Left cardiac atrium (tissue), 4 donors: ENCODE measurements at regions not wholly inside any gene's neighbourhood (a gene's known extent, or its start where the extent isn't known, plus 50 kb on each side); places are given as distances from the start of the nearest gene placed in this dataset.

ENCODE experiments used
- ATAC-seq, 2 donors: fragments of 200-7000 bp; cut with Tn5 transposase; one replicate each; pipeline ENCODE4 v1.9.1; 2020; ENCODE audit warnings: mild to moderate bottlenecking in 2 of 2, moderate library complexity in 2 of 2
- DNase-seq: peaks from one replicate; pipeline ENCODE4 v3.0.0-alpha.2; 2020
- intact Hi-C, 2 donors: fragments of 100-400 bp; cut with DNase I; formaldehyde crosslinking; loops; one replicate each; pipeline versions ENCODE4 v1.14.1 to v1.15.1; 2022 to 2023
- donor health status: DM: no; HTN: yes; CAD: no.
- donor health status: DM: no; HTN: yes; CAD: no; lungs with severe emphysema.
- donor health status: DM: yes; HTN: yes; CAD: no.
- donor health status: Dilated cardiomyopathy.

- ATAC-seq (no peak), DNase-seq (no peak)
- intact Hi-C loops: no loop called here
These were observed 510.4 kb downstream of the TLE4 start for GRCh38 chr9:80082213-80082612.

- no peak for DNase-seq
- ATAC-seq: no peak
- intact Hi-C loops: no loop called here
These were observed 507.1 kb downstream of the TLE4 start for GRCh38 chr9:80078826-80079225.

DNA sequence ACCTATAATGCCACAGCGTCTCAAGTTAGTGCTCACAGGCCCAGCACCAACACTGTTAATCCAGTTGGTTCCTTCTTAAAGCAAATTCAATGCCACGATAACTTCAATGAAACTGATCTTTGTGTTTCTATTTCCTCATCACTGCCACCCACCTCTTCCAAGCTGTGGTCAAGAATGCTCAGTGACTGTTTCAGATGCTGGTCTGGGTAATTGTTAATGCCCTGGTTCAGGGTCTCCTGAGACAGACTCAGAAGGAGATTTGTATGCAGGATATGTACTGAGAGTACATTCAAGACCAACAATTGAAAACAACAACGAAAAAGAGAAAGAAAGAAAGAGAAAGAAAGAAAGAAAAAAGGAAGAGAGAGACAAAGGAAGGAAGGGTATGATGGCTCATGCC is 505.3 kb downstream of the TLE4 start:
- intact Hi-C loops: no loop called here
- ATAC-seq (no peak), DNase-seq (no peak)

DNA sequence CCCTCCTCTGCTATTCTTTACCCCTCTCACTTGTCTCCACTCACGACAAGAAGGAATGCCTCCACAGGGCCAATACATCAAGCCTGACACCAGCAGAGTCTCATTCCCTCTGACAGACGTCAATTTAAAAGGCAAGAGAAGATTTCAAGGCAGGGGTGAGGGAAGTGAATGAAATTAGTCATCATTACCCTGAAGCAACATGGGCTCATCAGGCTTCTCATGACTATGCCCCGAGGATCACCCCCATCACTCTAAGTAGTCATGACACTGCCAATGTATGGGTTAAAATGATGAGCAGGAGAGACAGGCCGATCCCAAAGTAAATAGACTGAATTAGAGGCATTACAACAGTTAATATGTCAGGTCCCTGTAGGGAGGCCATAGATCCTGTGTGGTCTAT is 504.4 kb downstream of the TLE4 start:
- intact Hi-C loops: no loop called here
- DNase-seq (no peak), ATAC-seq (no peak)

- DNase-seq (peak; percentile 25), ATAC-seq (peak; percentile 50 to 81)
- intact Hi-C loops: no loop called here
These were observed 502.7 kb downstream of the TLE4 start for GRCh38 chr9:80074439-80074838.

GRCh38 chr9:80072451-80072850 is 500.7 kb downstream of the TLE4 start:
- intact Hi-C loops: no loop called here
- ATAC-seq (no peak), DNase-seq (no peak)

- ATAC-seq (no peak), DNase-seq (no peak)
- intact Hi-C loops: no loop called here
These were observed 498.4 kb downstream of the TLE4 start for GRCh38 chr9:80070071-80070742.

GRCh38 chr9:80066931-80067330 is 495.2 kb downstream of the TLE4 start:
- DNase-seq (no peak), ATAC-seq (peak in 1 of 2 donors; percentile 27)
- intact Hi-C loops: no loop called here

DNA sequence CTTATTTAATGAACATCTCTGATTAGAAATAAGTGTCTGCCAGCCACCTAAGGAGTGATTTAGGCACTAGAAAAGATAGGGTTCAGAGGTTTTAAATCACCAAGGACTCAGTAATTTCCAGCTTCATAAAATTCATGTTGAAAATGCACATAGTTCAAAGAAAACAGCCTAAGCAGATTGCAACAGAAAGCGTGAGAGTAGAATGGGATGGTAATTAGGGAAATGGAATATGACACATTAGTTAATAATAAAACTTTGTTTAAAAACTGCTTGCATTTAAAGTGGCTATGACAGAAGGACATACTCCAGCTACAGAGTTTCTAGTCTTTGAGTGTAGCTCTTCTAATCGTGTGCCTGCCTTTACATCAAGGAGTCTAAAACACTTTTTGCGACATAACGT is 490.8 kb downstream of the TLE4 start:
- no peak for DNase-seq
- ATAC-seq: no peak
- intact Hi-C loops: no loop called here

DNA sequence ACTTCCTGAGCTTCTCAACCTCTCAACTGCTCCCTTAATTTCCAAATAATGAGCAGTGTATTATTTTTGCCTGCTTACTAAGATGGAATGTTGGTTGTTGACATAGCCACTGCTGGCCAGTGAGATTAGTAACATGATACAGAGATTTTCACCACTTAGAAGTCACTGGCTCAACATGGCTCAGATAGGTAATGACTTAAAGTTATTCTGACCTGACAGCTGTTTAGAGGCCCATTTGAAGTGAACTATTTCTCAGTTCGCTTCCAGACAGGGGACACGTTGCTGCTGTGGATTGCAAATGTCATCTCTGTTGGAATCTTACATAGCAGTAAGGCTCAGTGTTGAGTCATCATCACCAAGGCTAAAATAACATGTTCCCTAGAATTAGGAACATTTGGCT is 490.2 kb downstream of the TLE4 start:
- DNase-seq (no peak), ATAC-seq (peak; percentile 83 to 96)

DNA sequence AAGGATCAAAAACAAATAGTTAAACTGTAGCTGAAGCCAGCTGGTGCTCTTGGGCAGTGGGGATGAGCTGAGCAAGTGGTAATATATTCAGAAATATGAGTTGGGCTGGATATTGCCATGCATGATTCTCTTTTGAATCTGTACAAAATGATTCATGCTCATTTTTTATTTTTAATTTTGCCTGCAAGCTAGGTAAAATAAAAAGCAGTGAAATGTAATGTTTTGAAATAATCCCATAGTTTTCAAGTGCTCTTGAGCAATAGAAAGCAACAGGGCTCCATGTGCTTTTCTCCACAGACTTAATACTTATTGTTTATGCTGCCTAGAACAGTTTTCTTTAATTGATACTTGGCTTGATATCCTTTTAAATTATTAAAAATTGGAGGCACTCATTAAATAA is 489.3 kb downstream of the TLE4 start:
- ATAC-seq (no peak), DNase-seq (no peak)
- intact Hi-C loops: no loop called here

More for the DNA sequence above, 490.2 kb downstream of the TLE4 start:
- intact Hi-C loops: no loop called here

GRCh38 chr9:80059979-80060378 is 488.2 kb downstream of the TLE4 start:
- intact Hi-C loops: no loop called here
- ATAC-seq: no peak
- DNase-seq: no peak

DNA sequence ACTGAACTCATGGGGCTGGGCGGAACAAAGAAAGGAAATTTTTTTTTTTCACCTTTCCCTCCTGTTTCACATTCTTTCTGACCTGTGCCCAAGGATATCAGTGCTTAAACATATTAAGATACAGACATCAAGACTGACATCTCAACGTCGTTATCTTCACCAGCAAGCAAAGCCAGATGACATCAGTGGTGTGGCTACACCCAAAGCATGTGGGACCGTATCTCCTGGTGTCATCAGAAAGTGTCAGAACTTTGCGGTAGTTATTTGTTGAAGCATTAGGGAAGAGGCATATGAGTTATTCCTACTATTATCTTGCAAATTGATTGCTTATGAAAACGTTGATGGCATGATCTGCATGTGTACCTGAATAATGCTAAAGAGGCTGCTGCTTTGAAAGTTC is 487.4 kb downstream of the TLE4 start:
- intact Hi-C loops: no loop called here
- no peak for DNase-seq
- ATAC-seq: no peak

DNA sequence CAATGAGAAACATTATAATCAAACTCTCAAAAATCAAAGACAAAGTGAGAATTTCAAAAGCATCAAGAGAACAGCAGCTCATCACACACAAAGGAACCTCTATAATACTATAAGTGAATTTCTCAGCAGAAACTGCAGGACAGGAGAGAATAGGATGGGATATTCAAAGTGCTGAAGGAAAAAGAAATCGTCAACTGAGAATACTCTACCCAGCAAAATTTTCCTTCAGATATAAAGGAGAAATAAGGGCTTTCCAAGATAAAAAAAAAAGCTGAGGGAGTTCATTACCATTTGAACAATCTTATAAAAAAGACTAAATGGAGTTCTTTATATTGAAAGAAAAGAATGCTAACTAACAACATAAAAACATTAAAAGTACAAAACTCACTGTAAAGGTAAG is 481.1 kb downstream of the TLE4 start:
- intact Hi-C loops: no loop called here
- no peak for ATAC-seq
- no peak for DNase-seq

DNA sequence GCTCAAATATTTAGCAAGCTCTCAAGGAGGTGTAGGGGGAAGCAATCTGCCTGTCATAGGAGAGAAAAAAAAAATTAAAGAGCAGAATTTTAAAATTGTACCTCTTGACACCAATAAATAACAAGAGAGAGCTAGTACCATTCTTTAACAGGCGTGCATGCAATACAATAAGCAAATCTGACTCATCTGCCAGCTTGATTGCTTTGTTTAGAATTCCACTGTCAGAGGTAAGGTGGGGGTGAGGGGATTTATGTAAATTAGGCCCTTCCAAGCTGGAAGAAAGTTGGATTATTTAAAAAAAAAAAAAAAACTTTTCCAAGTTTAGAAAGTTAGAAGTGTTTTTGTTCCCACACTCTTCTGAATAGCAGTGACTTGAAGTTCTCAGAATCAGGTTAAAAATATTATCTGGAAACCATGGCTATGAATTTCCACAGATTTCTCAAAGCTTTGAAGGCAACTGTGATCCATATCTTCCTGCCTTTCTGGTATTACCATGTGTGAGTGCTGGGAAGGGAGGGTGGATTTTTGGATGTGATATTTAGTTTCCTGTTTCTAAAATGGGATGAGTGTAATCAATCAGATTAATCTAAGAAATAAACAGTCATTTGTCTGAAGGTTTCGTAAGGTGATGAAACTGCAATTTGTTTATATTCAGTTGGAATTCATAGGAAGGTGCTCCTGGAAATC is 477.5 kb downstream of the TLE4 start:
- no peak for ATAC-seq
- DNase-seq: no peak
- intact Hi-C loops: no loop called here

GRCh38 chr9:80046481-80046880 is 474.7 kb downstream of the TLE4 start:
- DNase-seq (no peak), ATAC-seq (no peak)
- intact Hi-C loops: no loop called here

DNA sequence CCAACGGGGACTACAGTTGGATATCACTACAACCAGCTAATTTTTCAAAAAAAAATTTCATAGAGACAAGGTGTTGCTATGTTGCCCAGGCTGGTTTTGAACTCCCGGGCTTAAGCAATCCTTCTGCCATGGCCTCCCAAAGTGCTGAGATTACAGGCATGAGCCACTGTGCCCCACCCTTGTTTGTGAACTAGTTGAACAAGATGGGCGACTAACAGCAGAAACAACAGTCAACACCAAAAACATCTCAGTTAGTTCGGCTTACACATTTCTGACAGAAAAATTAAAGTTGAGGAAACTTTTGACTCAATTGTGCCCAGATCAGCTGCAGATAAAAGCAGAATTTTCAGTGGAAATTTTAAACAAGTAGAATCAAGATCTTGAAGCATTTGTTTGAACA is 470.1 kb downstream of the TLE4 start:
- intact Hi-C loops: no loop called here
- no peak for ATAC-seq
- DNase-seq: no peak

GRCh38 chr9:80040457-80040856 is 468.7 kb downstream of the TLE4 start:
- DNase-seq (no peak), ATAC-seq (peak in 1 of 2 donors; percentile 76)
- intact Hi-C loops: no loop called here

GRCh38 chr9:80030801-80031200 is 459.0 kb downstream of the TLE4 start:
- ATAC-seq (no peak), DNase-seq (no peak)
- intact Hi-C loops: no loop called here

GRCh38 chr9:80028501-80028900 is 456.7 kb downstream of the TLE4 start:
- DNase-seq: no peak
- ATAC-seq: peak in 1 of 2 donors; percentile 36
- intact Hi-C loops: no loop called here

DNA sequence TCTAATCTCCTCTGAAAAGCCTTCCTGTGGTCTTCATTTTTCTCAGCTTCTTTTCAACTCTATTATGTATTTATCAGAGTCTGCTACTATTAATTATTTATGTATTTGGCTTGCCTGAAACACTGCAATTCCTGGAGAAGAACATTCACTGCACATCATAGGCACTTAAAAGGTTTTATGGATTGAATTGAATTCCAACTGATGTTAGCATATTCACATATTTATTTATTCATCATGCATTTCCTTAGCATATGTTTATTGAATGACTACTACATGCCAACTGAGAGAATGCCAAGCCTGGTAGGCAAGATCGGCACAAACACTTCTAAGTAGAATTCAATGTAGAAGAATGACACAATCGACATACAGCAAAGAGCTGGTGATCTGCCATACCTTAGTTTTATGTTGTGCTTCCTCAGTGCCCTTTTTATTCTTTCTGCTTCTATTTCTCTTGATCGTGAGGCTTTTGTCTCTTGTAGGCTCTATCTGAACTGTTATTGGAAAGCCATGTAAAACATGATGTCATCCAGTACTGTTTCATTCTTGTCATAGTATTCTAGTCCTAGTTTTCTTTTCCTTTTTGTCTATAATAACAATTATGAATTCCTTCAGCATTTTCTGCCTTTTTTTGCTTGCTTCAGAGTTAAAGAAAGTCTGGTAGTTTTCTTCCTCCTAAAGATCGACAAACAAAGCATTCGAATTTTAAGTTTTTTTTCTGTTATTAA is 454.2 kb downstream of the TLE4 start:
- no peak for DNase-seq
- intact Hi-C loops: no loop called here
- no peak for ATAC-seq
